ENCODE measurements at regions not wholly inside any gene's neighbourhood (a gene's known extent, or its start where the extent isn't known, plus 50 kb on each side); places are given as distances from the start of the nearest gene placed in this dataset.

- Histone ChIP-seq H3K9me3 (replicated peaks; ENCODE audit: control insufficient read depth, insufficient read depth, low read length) (no peaks in the 10 kb centered on the region), H3K4me2 (ENCODE audit: control insufficient read depth, insufficient read depth) (no peak overlapping the region), H3K27me3 (replicated peaks in 1 of 2; ENCODE audit: control insufficient read depth in 2 of 2, insufficient read depth in 2 of 2, low read length in 1 of 2) (no peaks in the 10 kb centered on the region), H3K9ac (ENCODE audit: control insufficient read depth, insufficient read depth, low read length) (no peak overlapping the region), H3K36me3 (ENCODE audit: control insufficient read depth in 2 of 2, insufficient read depth in 2 of 2, low read length in 1 of 2) (no peaks in the 10 kb centered on the region), H3K4me1 (ENCODE audit: control insufficient read depth, insufficient read depth, low read length) (no peaks in the 10 kb centered on the region), H4K20me1 (ENCODE audit: control insufficient read depth, insufficient read depth) (no peaks in the 10 kb centered on the region), H3K4me3 (no peak overlapping the region), H3K79me2 (ENCODE audit: control insufficient read depth, insufficient read depth, low read length) (no peaks in the 10 kb centered on the region), H3K27ac (ENCODE audit: control insufficient read depth, insufficient read depth) (no peak overlapping the region), H2AFZ (ENCODE audit: control insufficient read depth, low read depth, low read length) (no peak overlapping the region)
- in situ Hi-C loops (cut with MboI) (no loop called here), intact Hi-C loops (cut with micrococcal nuclease; ENCODE audit: unreplicated experiment) (no loop called here)
- ATAC-seq = no peak
- no peak for FAIRE-seq
- no peak for TF ChIP-seq ZSCAN29 (IDR thresholded peaks at IDR 0.05)
- no peak for TF ChIP-seq YY1 (IDR thresholded peaks at IDR 0.05; ENCODE audit: low read depth, low read length)
- TF ChIP-seq PML (IDR thresholded peaks at IDR 0.05; ENCODE audit: low read length) = no peak
- no peak for TF ChIP-seq PAX8 (IDR thresholded peaks at IDR 0.05)
- no peak for TF ChIP-seq USF2 (IDR thresholded peaks at IDR 0.05; ENCODE audit: borderline replicate concordance, low read depth, low read length)
- TF ChIP-seq CTCF (IDR thresholded peaks at IDR 0.05 in 2 of 3, conservative IDR thresholded peaks at IDR 0.05 in 1 of 3; ENCODE audit: control insufficient read depth in 2 of 3, extremely low read depth in 1 of 3, insufficient read depth in 1 of 3, low read depth in 3 of 3, low read length in 3 of 3) = no peak
- no peak for TF ChIP-seq EED (IDR thresholded peaks at IDR 0.05; ENCODE audit: low read depth)
- TF ChIP-seq ZNF217 (IDR thresholded peaks at IDR 0.05) = no peak
- TF ChIP-seq CREB1 (IDR thresholded peaks at IDR 0.05; ENCODE audit: low read depth) = no peak
- RAD21 ChIA-PET (ENCODE audit: unreplicated experiment) = no interaction called here
- SMC1A ChIA-PET (ENCODE audit: uncharacterized antibody, unreplicated experiment) = interaction anchor here (0.9 kb wide), 1 partner anchor 9 kb away, joined by 4 read pairs; no protein-coding TSS in a partner anchor
- POLR2A ChIA-PET = no interaction called here
- no peak for DNase-seq (ENCODE audit: low read depth, low spot score)
- no TSS peak for BruUV-seq (replicated peaks)
- CTCF ChIA-PET = no interaction called here
Measured at GRCh38 chr4:130293692-130294091, 1197.7 kb downstream of the C4orf33 start.

Data from GM12878 (cell line).